Neural cell (in vitro differentiated cells): ENCODE measurements at regions not wholly inside any gene's neighbourhood (a gene's known extent, or its start where the extent isn't known, plus 50 kb on each side); places are given as distances from the start of the nearest gene placed in this dataset.

Experiments
- CTCF ChIP-seq: fragments of 450-650 bp; IDR thresholded peaks from 2 replicates; pipeline ENCODE4 v1.5.1; 2014; ENCODE audit warnings: antibody characterized with exemption, mild to moderate bottlenecking, moderate library complexity; ENCODE audit not compliant: poor library complexity, severe bottlenecking
- EZH2 ChIP-seq: fragments of 200-600, 300-800 bp; shearing (Covaris generic), sonication (generic); IDR thresholded peaks from 2 replicates; pipeline ENCODE4 v1.6.1; 2014; ENCODE audit warnings: antibody characterized with exemption, low read length, borderline replicate concordance, mild to moderate bottlenecking; ENCODE audit not compliant: insufficient read depth, poor library complexity, severe bottlenecking
- MXI1 ChIP-seq: fragments of 450-650 bp; conservative IDR thresholded peaks from 2 replicates; pipeline ENCODE4 v1.6.1; 2014; ENCODE audit warnings: antibody characterized with exemption, mild to moderate bottlenecking; ENCODE audit not compliant: poor library complexity, severe bottlenecking
- RAD21 ChIP-seq: fragments of 450-650 bp; conservative IDR thresholded peaks from 2 replicates; pipeline ENCODE4 v1.6.1; 2014; ENCODE audit warnings: antibody characterized with exemption, mild to moderate bottlenecking, moderate library complexity
- TAF1 ChIP-seq: IDR thresholded peaks from 2 replicates; pipeline ENCODE4 v1.6.1; 2012; ENCODE audit warnings: low read depth

DNA sequence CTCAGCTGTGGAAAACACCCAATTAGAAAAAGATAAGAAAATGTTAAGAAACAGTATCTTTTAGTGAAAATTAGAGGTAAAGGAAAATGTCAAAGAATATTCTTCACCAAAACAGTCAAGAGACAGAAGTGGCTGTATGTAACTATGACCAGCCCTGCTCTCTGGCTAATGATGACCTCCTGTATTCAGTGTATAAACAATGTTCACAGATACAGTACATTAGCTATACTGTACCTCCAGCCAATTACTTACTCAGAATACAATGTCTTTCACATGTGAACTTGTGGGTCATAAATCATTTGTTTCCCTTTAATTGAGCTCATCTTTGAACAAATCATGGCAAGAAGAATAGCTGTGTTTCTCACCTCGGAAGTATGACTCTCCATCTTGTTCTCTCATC lies 432.0 kb downstream of the LMO4 start:
- no peak for TF ChIP-seq CTCF
- no peak for TF ChIP-seq EZH2
- TF ChIP-seq TAF1 = no peak
- no peak for TF ChIP-seq RAD21
- TF ChIP-seq MXI1 = no peak
